Endothelial cell of umbilical vein (primary cell): ENCODE measurements at regions not wholly inside any gene's neighbourhood (a gene's known extent, or its start where the extent isn't known, plus 50 kb on each side); places are given as distances from the start of the nearest gene placed in this dataset.

Source experiments
- BruUV-seq: library from RNA; stranded (reverse); fragments of 400-500 nt; replicated peaks from 2 replicates; lab custom pipeline; 2021; lab: Mats Ljungman, UMichigan
- CTCF ChIA-PET: fragments of 300-600, 350-600 bp; sonication (Branson Sonifier 250); formaldehyde crosslinking; loops from one replicate; lab custom pipeline; 2021; ENCODE audit warnings: antibody characterized with exemption, inconsistent platforms; lab: Charles Lee
- POLR2A ChIA-PET: fragments of 300-600, 350-600 bp; sonication (Branson Sonifier 250); formaldehyde crosslinking; loops from one replicate; lab custom pipeline; 2021; ENCODE audit warnings: antibody characterized with exemption, inconsistent platforms; lab: Charles Lee
- DNase-seq: peaks from one replicate; pipeline ENCODE4 v3.0.0-alpha.2; 2011; ENCODE audit warnings: low read depth, low spot score
- FAIRE-seq: peaks from 2 replicates; lab custom pipeline; 2011; peaks lifted over from hg19 to GRCh38; lab: Jason Lieb, UNC
- H2AFZ ChIP-seq: 2 replicates; pipeline ENCODE4 v1.6.0; 2012; ENCODE audit warnings: low read depth, low read length, control low read depth, inconsistent platforms
- H3K27ac ChIP-seq: 2 replicates; pipeline ENCODE4 v1.5.1; 2011; ENCODE audit warnings: low read depth, mild to moderate bottlenecking, control low read depth, low read length, moderate library complexity; ENCODE audit not compliant: insufficient read depth
- H3K27me3 ChIP-seq, 2 experiments: 2 replicates each; pipeline versions ENCODE4 v1.6.0 to v1.6.1; 2011; ENCODE audit warnings: low read length in 2 of 2, mixed read lengths in 1 of 2; ENCODE audit not compliant: control insufficient read depth in 2 of 2, insufficient read depth in 2 of 2
- H3K36me3 ChIP-seq, 2 experiments: 2 replicates in 1 of 2; 3 replicates in 1 of 2; pipeline ENCODE4 v1.5.1; 2011; ENCODE audit warnings: low read length in 2 of 2, mild to moderate bottlenecking in 1 of 2, moderate library complexity in 1 of 2; ENCODE audit not compliant: control insufficient read depth in 2 of 2, insufficient read depth in 2 of 2; ENCODE audit errors: extremely low read depth in 1 of 2
- H3K4me1 ChIP-seq: 3 replicates; pipeline ENCODE4 v1.5.1; 2011; ENCODE audit warnings: mild to moderate bottlenecking, low read length; ENCODE audit not compliant: control insufficient read depth, insufficient read depth; ENCODE audit errors: extremely low read depth
- H3K4me2 ChIP-seq: 2 replicates; pipeline ENCODE4 v1.6.1; 2011; ENCODE audit warnings: low read length, control low read depth, mixed read lengths; ENCODE audit not compliant: insufficient read depth
- H3K4me3 ChIP-seq, 3 experiments: fragments of 200-600 bp in 1 of 3; sonication (generic), shearing (Covaris generic) in 1 of 3; replicated peaks in 1 of 3; 2 replicates each; pipeline ENCODE4 v1.5.1; 2011 to 2016; ENCODE audit warnings: control low read depth in 3 of 3, low read length in 3 of 3, mild to moderate bottlenecking in 2 of 3, inconsistent platforms in 1 of 3, low read depth in 1 of 3, moderate library complexity in 1 of 3; ENCODE audit not compliant: insufficient read depth in 1 of 3
- H3K79me2 ChIP-seq: 2 replicates; pipeline ENCODE4 v1.6.0; 2012; ENCODE audit warnings: low read length, inconsistent platforms; ENCODE audit not compliant: control insufficient read depth, insufficient read depth
- H3K9ac ChIP-seq: replicated peaks from 2 replicates; pipeline ENCODE3; 2011; ENCODE audit warnings: low read length, control low read depth; ENCODE audit not compliant: insufficient read depth; ENCODE audit errors: extremely low read depth
- H3K9me1 ChIP-seq: replicated peaks from 3 replicates; pipeline ENCODE4 v1.6.0; 2011; ENCODE audit warnings: mild to moderate bottlenecking, low read length; ENCODE audit not compliant: control insufficient read depth, insufficient read depth; ENCODE audit errors: extremely low read depth
- H3K9me3 ChIP-seq: replicated peaks from 2 replicates; pipeline ENCODE4 v1.5.1; 2012; ENCODE audit warnings: low read length, inconsistent platforms; ENCODE audit not compliant: control insufficient read depth, insufficient read depth
- H4K20me1 ChIP-seq: replicated peaks from 2 replicates; pipeline ENCODE3; 2011; ENCODE audit warnings: mild to moderate bottlenecking, low read length; ENCODE audit not compliant: control insufficient read depth, insufficient read depth; ENCODE audit errors: extremely low read depth
- EZH2 ChIP-seq: IDR thresholded peaks from 2 replicates; pipeline ENCODE4 v1.6.1; 2012; ENCODE audit warnings: borderline replicate concordance, low read depth, mild to moderate bottlenecking, moderate library complexity, low read length, inconsistent platforms; ENCODE audit not compliant: severe bottlenecking
- FOS ChIP-seq: IDR thresholded peaks from 2 replicates; pipeline ENCODE4 v1.6.1; 2011; ENCODE audit warnings: mild to moderate bottlenecking, low read length, moderate library complexity, borderline replicate concordance; ENCODE audit not compliant: insufficient read depth
- GATA2 ChIP-seq: IDR thresholded peaks from 2 replicates; pipeline ENCODE4 v1.7.0; 2011; ENCODE audit warnings: low read depth, mild to moderate bottlenecking, moderate library complexity, mixed read lengths, low read length; ENCODE audit not compliant: insufficient read length, insufficient read depth
- JUN ChIP-seq: IDR thresholded peaks from 2 replicates; pipeline ENCODE4 v1.6.1; 2011; ENCODE audit warnings: borderline replicate concordance, low read depth; ENCODE audit not compliant: insufficient read length, insufficient read depth
- MAX ChIP-seq: IDR thresholded peaks from 2 replicates; pipeline ENCODE4 v1.6.1; 2011; ENCODE audit not compliant: insufficient read depth, insufficient read length
- MYC ChIP-seq: IDR thresholded peaks from one replicate; pipeline ENCODE4 v1.6.1; 2011; ENCODE audit warnings: mild to moderate bottlenecking, low read depth, low read length
- POLR2A ChIP-seq: IDR thresholded peaks from 2 replicates; pipeline ENCODE4 v1.6.1; 2012; ENCODE audit warnings: low read depth, mild to moderate bottlenecking, control low read depth, low read length
- POLR2AphosphoS5 ChIP-seq: IDR thresholded peaks from 2 replicates; pipeline ENCODE4 v1.6.1; 2012; ENCODE audit warnings: low read depth, mild to moderate bottlenecking, control low read depth, low read length, moderate library complexity; ENCODE audit not compliant: insufficient read depth
- dilution Hi-C: fragments of 300-500 bp; cut with MboI; formaldehyde crosslinking; loops from one replicate; pipeline ENCODE4 v1.15.0; 2019; ENCODE audit warnings: low sequenced_read_pairs; ENCODE audit not compliant: extremely low pct_ligation_motif_present
- intact Hi-C: fragments of 100-400 bp; cut with micrococcal nuclease; formaldehyde crosslinking; loops from one replicate; pipeline ENCODE4 v1.10.0; 2022
- TF ChIP-seq, protein P1 (sequence below), 2 donors: IDR thresholded peaks; 1 replicate in 1 of 2; 2 replicates in 1 of 2; pipeline ENCODE4 v1.5.1; 2011; ENCODE audit warnings: low read length in 2 of 2, mild to moderate bottlenecking in 2 of 2, moderate library complexity in 2 of 2, control low read depth in 1 of 2, inconsistent platforms in 1 of 2, low read depth in 1 of 2; ENCODE audit not compliant: insufficient read depth in 1 of 2; ENCODE audit errors: extremely low read depth in 1 of 2

DNA sequence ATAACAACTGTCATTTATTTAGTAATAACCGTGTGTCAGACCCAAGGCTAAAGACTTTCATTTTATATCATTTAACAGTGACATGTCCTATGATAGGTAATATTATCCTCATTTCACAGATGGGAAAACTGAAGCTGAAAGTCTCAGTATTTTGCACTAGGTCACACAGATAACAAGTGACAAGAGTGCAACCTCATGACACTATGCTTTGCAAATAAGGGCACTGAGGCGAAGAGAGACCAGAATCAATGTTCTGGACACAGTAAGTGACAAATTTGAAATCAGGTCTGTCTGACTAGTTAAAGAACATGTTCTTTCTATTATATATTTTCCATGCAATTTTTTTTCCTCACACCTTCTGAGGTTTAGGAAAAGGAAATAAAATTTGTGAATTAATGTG is 585.7 kb downstream of the LRRC70 start:
- no TSS peak for BruUV-seq
- H3K36me3 ChIP-seq: no peaks in the 10 kb centered on the region
- no peak for DNase-seq
- dilution Hi-C loops (no loop called here), intact Hi-C loops (no loop called here)
- CTCF ChIA-PET: no interaction called here
- no peak overlapping the region for H3K27ac ChIP-seq
- H3K9ac ChIP-seq: no peak overlapping the region
- no peaks in the 10 kb centered on the region for H3K9me1 ChIP-seq
- H3K4me2 ChIP-seq: no peak overlapping the region
- H3K4me3 ChIP-seq: no peak overlapping the region
- no peak overlapping the region for H2AFZ ChIP-seq
- H3K4me1 ChIP-seq: no peaks in the 10 kb centered on the region
- POLR2A ChIA-PET: no interaction called here
- no peak for FAIRE-seq
- no peaks in the 10 kb centered on the region for H3K27me3 ChIP-seq
- H3K79me2 ChIP-seq: no peaks in the 10 kb centered on the region
- TF ChIP-seq MAX (no peak), EZH2 (no peak), POLR2A (no peak), MYC (no peak), POLR2AphosphoS5 (no peak), FOS (no peak), JUN (no peak), GATA2 (no peak)
- TF ChIP-seq, protein P1, sequence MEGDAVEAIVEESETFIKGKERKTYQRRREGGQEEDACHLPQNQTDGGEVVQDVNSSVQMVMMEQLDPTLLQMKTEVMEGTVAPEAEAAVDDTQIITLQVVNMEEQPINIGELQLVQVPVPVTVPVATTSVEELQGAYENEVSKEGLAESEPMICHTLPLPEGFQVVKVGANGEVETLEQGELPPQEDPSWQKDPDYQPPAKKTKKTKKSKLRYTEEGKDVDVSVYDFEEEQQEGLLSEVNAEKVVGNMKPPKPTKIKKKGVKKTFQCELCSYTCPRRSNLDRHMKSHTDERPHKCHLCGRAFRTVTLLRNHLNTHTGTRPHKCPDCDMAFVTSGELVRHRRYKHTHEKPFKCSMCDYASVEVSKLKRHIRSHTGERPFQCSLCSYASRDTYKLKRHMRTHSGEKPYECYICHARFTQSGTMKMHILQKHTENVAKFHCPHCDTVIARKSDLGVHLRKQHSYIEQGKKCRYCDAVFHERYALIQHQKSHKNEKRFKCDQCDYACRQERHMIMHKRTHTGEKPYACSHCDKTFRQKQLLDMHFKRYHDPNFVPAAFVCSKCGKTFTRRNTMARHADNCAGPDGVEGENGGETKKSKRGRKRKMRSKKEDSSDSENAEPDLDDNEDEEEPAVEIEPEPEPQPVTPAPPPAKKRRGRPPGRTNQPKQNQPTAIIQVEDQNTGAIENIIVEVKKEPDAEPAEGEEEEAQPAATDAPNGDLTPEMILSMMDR (IDR thresholded peaks at IDR 0.05; ENCODE audit: extremely low read depth in 1 of 2, insufficient read depth in 1 of 2, low read depth in 1 of 2, low read length in 2 of 2): no peak
- H4K20me1 ChIP-seq: no peaks in the 10 kb centered on the region
- no peaks in the 10 kb centered on the region for H3K9me3 ChIP-seq
